SH-SY5Y (cell line): ENCODE measurements at regions not wholly inside any gene's neighbourhood (a gene's known extent, or its start where the extent isn't known, plus 50 kb on each side); places are given as distances from the start of the nearest gene placed in this dataset.

Source experiments
- GATA2 ChIP-seq: IDR thresholded peaks from 2 replicates; pipeline ENCODE4 v1.6.1; 2011; ENCODE audit warnings: mild to moderate bottlenecking, low read depth, low read length
- GATA3 ChIP-seq: IDR thresholded peaks from 2 replicates; pipeline ENCODE4 v1.6.1; 2011; ENCODE audit warnings: low read depth, mild to moderate bottlenecking, low read length, moderate library complexity

DNA sequence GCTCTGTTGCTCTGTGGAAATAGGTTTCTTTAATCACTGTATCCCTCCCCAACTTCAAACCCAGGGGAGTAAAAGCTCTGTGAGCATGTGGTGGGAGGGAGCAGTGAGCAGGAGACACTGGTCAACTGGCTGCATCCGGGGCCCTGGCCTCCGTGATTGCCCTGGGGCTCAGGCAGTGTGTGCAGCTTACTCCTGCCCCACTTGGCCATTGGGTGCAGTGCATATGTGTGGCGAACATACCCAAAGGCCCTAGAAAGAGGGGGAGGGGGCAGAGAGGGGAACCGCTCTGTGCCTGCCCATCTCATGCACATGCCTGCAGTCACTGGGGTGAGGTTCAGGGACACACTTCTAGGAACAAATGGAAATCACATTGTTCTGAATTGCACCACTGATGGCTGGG lies 378.7 kb downstream of the ZBBX start:
- TF ChIP-seq GATA2 (no peak), GATA3 (no peak)
